ENCODE measurements at regions not wholly inside any gene's neighbourhood (a gene's known extent, or its start where the extent isn't known, plus 50 kb on each side); places are given as distances from the start of the nearest gene placed in this dataset.

GRCh38 chr9:1713841-1714240, 301.3 kb upstream of the SMARCA2 start:
- no peak overlapping the region for H3K4me3 ChIP-seq (ENCODE audit: low read depth in 1 of 3, low read length in 3 of 3)
- WGBS, result 83% methylated on average over 3 of the region's 3 CpGs

GRCh38 chr9:1717882-1718281, 297.3 kb upstream of the SMARCA2 start:
- Histone ChIP-seq H3K9me3 (ENCODE audit: control insufficient read depth in 4 of 4, low read length in 3 of 4) (no peaks in the 10 kb centered on the region), H3K4me3 (ENCODE audit: low read depth in 1 of 3, low read length in 3 of 3) (no peak overlapping the region), H3K36me3 (ENCODE audit: control insufficient read depth in 4 of 4, insufficient read depth in 3 of 4, low read depth in 1 of 4, low read length in 3 of 4) (no peaks in the 10 kb centered on the region), H3K9ac (ENCODE audit: low read depth in 1 of 2, low read length in 2 of 2) (no peak overlapping the region), H3K27me3 (ENCODE audit: control insufficient read depth in 4 of 4, insufficient read depth in 4 of 4, low read length in 3 of 4) (peaks cover 0 to 7% (median 0%) of the 10 kb centered on the region in 4 donors), H3K27ac (ENCODE audit: low read depth in 1 of 2, low read length in 2 of 2) (no peak overlapping the region), H3K4me1 (ENCODE audit: control insufficient read depth in 4 of 4, insufficient read depth in 4 of 4, low read length in 3 of 4) (no peaks in the 10 kb centered on the region)
- TF ChIP-seq JUND (IDR thresholded peaks at IDR 0.05) (no peak), HNF4G (IDR thresholded peaks at IDR 0.05) (no peak), SP1 (IDR thresholded peaks at IDR 0.05) (no peak), HNF4A (conservative IDR thresholded peaks at IDR 0.05) (no peak), ZBTB33 (IDR thresholded peaks at IDR 0.05) (no peak), RXRA (IDR thresholded peaks at IDR 0.05) (no peak)
- TF ChIP-seq, protein P1, sequence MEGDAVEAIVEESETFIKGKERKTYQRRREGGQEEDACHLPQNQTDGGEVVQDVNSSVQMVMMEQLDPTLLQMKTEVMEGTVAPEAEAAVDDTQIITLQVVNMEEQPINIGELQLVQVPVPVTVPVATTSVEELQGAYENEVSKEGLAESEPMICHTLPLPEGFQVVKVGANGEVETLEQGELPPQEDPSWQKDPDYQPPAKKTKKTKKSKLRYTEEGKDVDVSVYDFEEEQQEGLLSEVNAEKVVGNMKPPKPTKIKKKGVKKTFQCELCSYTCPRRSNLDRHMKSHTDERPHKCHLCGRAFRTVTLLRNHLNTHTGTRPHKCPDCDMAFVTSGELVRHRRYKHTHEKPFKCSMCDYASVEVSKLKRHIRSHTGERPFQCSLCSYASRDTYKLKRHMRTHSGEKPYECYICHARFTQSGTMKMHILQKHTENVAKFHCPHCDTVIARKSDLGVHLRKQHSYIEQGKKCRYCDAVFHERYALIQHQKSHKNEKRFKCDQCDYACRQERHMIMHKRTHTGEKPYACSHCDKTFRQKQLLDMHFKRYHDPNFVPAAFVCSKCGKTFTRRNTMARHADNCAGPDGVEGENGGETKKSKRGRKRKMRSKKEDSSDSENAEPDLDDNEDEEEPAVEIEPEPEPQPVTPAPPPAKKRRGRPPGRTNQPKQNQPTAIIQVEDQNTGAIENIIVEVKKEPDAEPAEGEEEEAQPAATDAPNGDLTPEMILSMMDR (IDR thresholded peaks at IDR 0.05; ENCODE audit: low read depth, low read length, missing input control), result no peak
- TF ChIP-seq, protein P2, sequence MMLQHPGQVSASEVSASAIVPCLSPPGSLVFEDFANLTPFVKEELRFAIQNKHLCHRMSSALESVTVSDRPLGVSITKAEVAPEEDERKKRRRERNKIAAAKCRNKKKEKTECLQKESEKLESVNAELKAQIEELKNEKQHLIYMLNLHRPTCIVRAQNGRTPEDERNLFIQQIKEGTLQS (IDR thresholded peaks at IDR 0.05), result no peak
- WGBS, result 62% methylated on average over 2 of the region's 2 CpGs
- DNase-seq (ENCODE audit: low spot score), result no peak

More at GRCh38 chr9:1713841-1714240, 301.3 kb upstream of the SMARCA2 start:
- TF ChIP-seq HNF4G (IDR thresholded peaks at IDR 0.05), result no peak
- no peak for TF ChIP-seq ZBTB33 (IDR thresholded peaks at IDR 0.05)
- TF ChIP-seq MAX (IDR thresholded peaks at IDR 0.05), result no peak
- TF ChIP-seq, protein P2 (IDR thresholded peaks at IDR 0.05), result no peak
- TF ChIP-seq NR2F2 (IDR thresholded peaks at IDR 0.05), result no peak
- no peak for TF ChIP-seq FOXA1 (IDR thresholded peaks at IDR 0.05)
- TF ChIP-seq YY1 (IDR thresholded peaks at IDR 0.05), result no peak
- no peak for TF ChIP-seq RXRA (IDR thresholded peaks at IDR 0.05)
- TF ChIP-seq GABPA (IDR thresholded peaks at IDR 0.05 in 1 of 2, conservative IDR thresholded peaks at IDR 0.05 in 1 of 2), result no peak
- no peak for TF ChIP-seq TAF1 (conservative IDR thresholded peaks at IDR 0.05)
- no peak for TF ChIP-seq RAD21 (IDR thresholded peaks at IDR 0.05)
- no peak for TF ChIP-seq EGR1 (IDR thresholded peaks at IDR 0.05; ENCODE audit: low read depth in 2 of 2)
- no peak for TF ChIP-seq SP1 (IDR thresholded peaks at IDR 0.05)
- no peak for TF ChIP-seq HNF4A (conservative IDR thresholded peaks at IDR 0.05)
- H3K27ac ChIP-seq (ENCODE audit: low read depth in 1 of 2, low read length in 2 of 2), result no peak overlapping the region
- no peaks in the 10 kb centered on the region for H3K36me3 ChIP-seq (ENCODE audit: control insufficient read depth in 4 of 4, insufficient read depth in 3 of 4, low read depth in 1 of 4, low read length in 3 of 4)
- H3K9ac ChIP-seq (ENCODE audit: low read depth in 1 of 2, low read length in 2 of 2), result no peak overlapping the region
- no peaks in the 10 kb centered on the region for H3K9me3 ChIP-seq (ENCODE audit: control insufficient read depth in 4 of 4, low read length in 3 of 4)
- DNase-seq (ENCODE audit: low spot score), result no peak
- H3K4me1 ChIP-seq (ENCODE audit: control insufficient read depth in 4 of 4, insufficient read depth in 4 of 4, low read length in 3 of 4), result no peaks in the 10 kb centered on the region
- H3K27me3 ChIP-seq (ENCODE audit: control insufficient read depth in 4 of 4, insufficient read depth in 4 of 4, low read length in 3 of 4), result peaks cover 0 to 2% (median 0%) of the 10 kb centered on the region in 4 donors

Data from liver (tissue), 8 donors.